ENCODE measurements at regions not wholly inside any gene's neighbourhood (a gene's known extent, or its start where the extent isn't known, plus 50 kb on each side); places are given as distances from the start of the nearest gene placed in this dataset.
"Not testable (repeated sequence)": the region's sequence is repeated elsewhere in the genome, so short reads cannot be mapped to it uniquely, and the experiment has no call there.

GRCh38 chr2:199131876-199132275, 325.9 kb downstream of the SATB2 start:
- no peak for DNase-seq (ENCODE audit: low read depth, low spot score)

DNA sequence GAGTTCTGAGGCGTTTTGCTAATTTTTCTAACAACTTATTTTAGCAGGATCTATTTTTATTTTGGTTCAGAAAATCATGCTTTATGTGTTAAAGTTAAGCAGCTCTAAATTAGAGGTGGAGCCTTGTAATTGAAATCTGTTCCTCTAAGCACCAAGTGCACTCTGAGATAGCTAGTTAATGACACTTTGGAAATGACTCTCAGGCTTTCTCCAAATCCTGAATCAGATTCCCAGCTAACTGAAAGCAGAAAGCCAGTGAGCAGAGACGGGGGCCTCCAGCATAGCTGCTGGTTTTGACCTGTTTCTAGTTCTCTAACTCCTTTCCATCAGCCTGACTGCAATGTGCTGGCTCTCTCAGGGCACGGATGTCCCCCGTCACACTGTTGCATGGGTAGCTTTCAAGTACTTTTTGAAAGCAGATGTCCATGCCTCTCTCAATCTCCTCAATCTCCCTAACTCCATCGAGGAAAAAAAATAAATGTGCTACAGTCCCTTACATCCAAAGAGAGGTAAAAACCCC, 326.5 kb downstream of the SATB2 start:
- no peak for DNase-seq (ENCODE audit: low read depth, low spot score)

GRCh38 chr2:199130501-199130900, 327.2 kb downstream of the SATB2 start:
- DNase-seq (ENCODE audit: low read depth, low spot score) = no peak

- no peak for DNase-seq (ENCODE audit: low read depth, low spot score)
Measured at GRCh38 chr2:199128476-199129229, 329.1 kb downstream of the SATB2 start.

- DNase-seq (ENCODE audit: low read depth, low spot score) = no peak
Measured at GRCh38 chr2:199119796-199120195, 337.9 kb downstream of the SATB2 start.

DNA sequence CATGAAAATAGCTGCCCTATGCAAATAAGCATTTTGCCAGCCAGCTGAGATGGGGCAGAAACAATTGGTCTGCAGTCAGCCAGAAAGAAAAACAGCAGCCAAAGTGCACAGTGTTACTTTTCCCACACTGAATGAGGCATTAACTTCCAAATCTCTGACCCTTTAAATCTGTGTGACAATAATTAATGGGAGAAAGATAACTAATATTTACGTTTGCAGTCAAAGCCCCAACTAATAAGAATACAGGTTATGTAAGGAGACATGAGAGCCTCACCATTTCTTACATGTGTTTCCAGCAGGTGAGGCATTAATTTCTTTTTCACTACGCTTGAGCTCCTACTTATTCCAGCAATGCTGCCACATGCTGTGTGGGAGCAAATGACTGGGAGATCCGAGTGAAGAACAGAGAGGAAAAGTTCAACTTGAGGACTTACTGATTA, 339.0 kb downstream of the SATB2 start:
- no peak for DNase-seq (ENCODE audit: low read depth, low spot score)

DNA sequence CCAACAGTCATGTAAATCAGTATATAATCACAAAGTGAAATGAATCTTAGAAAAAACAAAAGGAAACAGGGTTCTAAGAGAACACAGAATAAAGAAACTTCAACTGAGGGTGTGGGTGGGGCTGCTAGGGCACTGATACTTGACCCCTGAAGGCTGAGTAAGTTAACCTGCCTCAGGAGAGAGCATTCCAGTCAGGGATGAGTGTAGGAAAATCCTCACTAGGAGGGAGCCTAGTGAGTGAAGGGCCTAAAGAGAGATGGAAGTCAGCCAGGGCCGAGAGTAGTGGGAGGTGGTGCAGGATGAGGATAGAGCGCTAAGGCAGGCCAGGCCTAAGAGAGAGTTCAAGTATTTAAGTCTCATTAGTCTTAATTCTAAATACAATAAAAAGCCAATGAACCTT, 342.6 kb downstream of the SATB2 start:
- no peak for DNase-seq (ENCODE audit: low read depth, low spot score)

DNA sequence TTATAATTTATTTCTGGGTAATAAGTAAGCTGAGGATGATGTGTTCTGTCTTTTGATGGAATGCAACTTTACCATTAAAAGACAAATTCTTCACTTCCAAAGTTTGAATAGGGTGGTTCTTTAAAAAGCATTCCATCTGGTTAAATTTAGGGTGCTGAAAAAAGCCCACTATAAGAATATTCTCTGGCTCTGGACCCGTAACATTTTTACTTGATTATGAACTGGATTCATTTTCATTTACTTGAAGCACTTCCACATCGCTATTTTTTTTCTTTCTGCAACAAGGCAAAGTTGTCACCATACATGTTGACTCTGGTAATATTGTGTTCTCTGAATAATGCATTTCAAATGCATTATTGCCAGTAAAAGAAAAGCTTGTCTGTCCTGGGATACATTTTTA, 344.6 kb downstream of the SATB2 start:
- DNase-seq (ENCODE audit: low read depth, low spot score) = no peak

DNA sequence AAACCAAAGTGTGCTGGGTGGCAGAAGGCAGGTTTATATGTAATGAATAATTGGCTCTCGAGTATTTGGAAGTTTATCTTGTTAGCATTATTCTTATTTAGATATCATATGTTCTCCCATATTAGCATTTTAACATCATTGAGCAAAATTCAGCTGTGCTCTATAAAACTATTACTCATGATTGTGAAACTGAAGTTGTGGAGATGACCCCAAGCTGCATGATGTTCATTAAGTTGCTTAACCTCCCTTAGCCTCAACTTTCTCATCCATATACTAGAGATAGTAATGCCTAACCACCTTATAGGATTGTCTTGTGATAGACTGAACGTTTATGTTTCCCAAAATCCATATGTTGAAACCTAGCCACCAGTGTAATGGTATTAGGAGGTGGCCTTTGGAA, 346.3 kb downstream of the SATB2 start:
- no peak for DNase-seq (ENCODE audit: low read depth, low spot score)

- DNase-seq (ENCODE audit: low read depth, low spot score) = no peak
Measured at GRCh38 chr2:199108056-199108455, 349.7 kb downstream of the SATB2 start.

GRCh38 chr2:199105826-199106225, 351.9 kb downstream of the SATB2 start:
- DNase-seq (ENCODE audit: low read depth, low spot score) = no peak

- DNase-seq (ENCODE audit: low read depth, low spot score) = no peak
Measured at GRCh38 chr2:199101487-199101886, 356.3 kb downstream of the SATB2 start.

GRCh38 chr2:199100326-199101110, 357.2 kb downstream of the SATB2 start:
- DNase-seq (ENCODE audit: low read depth, low spot score) = no peak

DNA sequence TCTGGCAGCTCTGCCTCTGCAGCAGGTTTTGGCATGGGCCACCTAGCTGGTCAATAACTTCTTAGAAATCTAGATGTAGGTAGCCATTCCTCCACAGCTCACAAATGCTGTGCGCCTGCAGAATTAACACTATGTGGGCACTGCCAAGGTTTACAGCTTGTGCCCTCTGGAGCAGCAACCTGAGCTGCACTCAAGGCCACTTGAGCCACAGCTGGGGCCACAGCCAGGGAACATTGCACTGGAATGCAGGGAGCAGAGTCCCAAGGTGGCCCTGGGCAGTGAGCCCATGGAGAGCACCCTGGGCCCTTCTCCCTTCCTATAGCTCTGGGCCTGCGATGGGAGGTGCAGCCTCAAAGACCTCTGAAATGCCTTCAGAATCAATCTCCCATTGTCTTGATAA, 365.3 kb downstream of the SATB2 start:
- no peak for DNase-seq (ENCODE audit: low read depth, low spot score)

- no peak for DNase-seq (ENCODE audit: low read depth, low spot score)
Measured at GRCh38 chr2:199085261-199085660, 372.5 kb downstream of the SATB2 start.

- DNase-seq (ENCODE audit: low read depth, low spot score) = no peak
Measured at GRCh38 chr2:199070322-199070949, 387.3 kb downstream of the SATB2 start.

GRCh38 chr2:199064201-199064600, 393.5 kb downstream of the SATB2 start:
- no peak for DNase-seq (ENCODE audit: low read depth, low spot score)

DNA sequence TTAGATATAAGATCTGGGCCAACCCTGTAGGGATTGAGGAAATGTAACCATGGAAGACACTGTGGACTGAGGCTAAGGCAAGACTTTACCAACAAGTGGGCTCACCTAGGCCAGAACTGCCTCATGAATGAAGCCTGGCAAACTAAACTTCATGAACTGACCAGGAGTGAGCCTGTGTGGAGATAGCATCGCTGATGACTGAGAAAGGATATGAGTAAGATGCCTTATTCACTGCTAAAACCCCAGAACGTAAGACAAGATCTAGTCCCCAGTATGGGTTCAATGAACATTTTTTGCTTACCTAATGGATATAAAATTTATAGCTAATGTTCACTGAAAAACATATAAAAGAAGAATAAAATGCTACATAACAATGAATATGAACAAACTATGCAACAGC, 399.8 kb downstream of the SATB2 start:
- DNase-seq (ENCODE audit: low read depth, low spot score) = no peak

DNA sequence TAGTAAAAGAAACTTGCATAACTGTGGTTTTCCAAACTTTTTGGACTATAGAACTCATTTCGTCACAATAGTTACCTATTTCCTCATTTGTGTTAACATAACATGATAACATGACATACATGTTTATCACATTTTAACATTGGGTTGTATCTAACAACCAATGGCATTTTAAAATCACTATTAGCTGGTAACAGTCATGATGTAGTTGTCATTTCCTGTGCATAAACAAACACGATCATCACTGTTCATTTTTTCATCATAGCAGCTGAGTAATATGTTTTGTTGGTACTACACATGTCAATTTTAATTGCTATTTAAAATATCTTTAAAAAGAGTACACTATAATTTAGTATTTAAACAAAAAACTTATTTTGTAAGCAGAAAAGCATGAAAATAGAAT, 402.4 kb downstream of the SATB2 start:
- no peak for DNase-seq (ENCODE audit: low read depth, low spot score)

DNA sequence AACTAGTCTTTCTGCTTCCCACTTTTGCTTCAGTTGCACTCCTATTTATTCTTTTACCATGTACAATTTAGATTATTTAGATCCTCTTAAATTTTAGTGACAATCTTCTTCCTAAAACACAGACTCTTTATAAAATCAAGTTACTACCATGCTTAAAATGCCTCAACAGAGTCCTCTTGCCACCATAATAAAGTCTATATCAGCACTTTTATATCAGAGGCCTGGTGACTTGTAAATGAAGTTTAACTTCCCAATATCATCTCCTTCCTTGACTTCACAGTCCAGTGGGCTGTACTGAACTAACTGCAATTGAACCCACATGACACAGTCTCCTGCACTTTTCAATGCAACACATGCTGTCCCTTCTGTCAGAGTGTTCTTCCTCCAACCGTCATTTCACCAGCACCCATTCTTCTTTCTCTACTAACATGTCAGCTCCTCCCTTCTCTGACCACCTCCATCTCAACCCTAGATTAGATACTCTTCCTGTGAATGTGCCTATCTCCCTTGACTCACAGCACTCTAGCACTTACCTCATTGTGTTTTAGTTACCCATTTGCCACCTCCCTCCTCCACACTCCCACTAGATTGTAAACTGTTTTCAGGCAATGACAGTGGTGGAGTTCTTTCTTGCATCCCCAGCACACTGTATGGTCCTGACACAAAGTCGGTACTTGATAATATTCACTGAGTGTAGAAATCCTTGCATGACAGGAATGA, 414.9 kb downstream of the SATB2 start:
- no peak for DNase-seq (ENCODE audit: low read depth, low spot score)

DNA sequence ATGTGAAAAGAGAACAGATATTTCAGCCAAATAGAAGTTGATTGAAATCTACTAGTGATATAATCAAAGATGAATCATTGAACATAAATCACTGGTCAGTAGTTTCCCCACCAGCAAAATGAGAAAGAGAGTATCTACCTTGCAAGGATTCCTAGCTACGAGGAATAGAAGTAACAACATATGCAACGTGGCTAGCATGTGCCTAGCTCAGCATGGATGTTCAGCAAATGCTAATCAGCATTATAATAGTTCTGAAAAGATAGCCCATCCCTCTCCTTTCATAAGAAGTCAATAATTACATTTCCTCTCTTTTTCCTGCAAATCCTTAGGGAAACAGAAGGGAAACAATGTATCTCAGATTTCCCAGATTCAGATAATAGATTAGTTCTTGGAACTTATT, 417.2 kb downstream of the SATB2 start:
- DNase-seq (ENCODE audit: low read depth, low spot score) = no peak

DNA sequence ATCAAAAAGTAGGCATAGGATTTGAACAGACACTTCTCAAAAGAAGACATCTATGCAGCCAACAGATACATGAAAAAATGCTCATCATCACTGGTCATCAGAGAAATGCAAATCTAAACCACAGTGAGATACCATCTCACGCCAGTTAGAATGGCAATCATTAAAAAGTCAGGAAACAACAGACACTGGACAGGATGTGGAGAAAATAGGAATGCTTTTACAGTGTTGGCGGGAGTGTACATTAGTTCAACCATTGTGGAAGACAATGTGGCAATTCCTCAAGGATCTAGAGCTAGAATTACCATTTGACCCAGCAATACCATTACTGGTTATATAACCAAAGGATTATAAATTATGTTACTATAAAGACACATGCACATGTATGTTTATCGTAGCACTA, 424.0 kb downstream of the SATB2 start:
- DNase-seq (ENCODE audit: low read depth, low spot score) = not testable (repeated sequence)

Measured in iPS DF 19.7 (cell line).